Panc1 (cell line): ENCODE measurements at regions not wholly inside any gene's neighbourhood (a gene's known extent, or its start where the extent isn't known, plus 50 kb on each side); places are given as distances from the start of the nearest gene placed in this dataset.

Experiments
- ATAC-seq: fragments of 200-7000 bp; cut with Tn5 transposase; 2 replicates; pipeline ENCODE4 v1.9.1; 2020; ENCODE audit warnings: mild to moderate bottlenecking, moderate library complexity
- BruUV-seq: library from RNA; stranded (reverse); fragments of 400-500 nt; replicated peaks from 2 replicates; lab custom pipeline; 2021; lab: Mats Ljungman, UMichigan
- CTCF ChIA-PET: fragments of 300-600 bp; sonication (Branson Sonifier 250); formaldehyde crosslinking; loops from one replicate; lab custom pipeline; 2022; ENCODE audit warnings: antibody characterized with exemption; lab: Charles Lee
- POLR2A ChIA-PET: fragments of 300-600 bp; sonication (Branson Sonifier 250); formaldehyde crosslinking; loops from one replicate; lab custom pipeline; 2022; ENCODE audit warnings: antibody characterized with exemption; lab: Charles Lee
- DNase-seq: peaks from one replicate; pipeline ENCODE4 v3.0.0-alpha.2; 2010; ENCODE audit warnings: low read depth, low spot score
- H3K27ac ChIP-seq: 2 replicates; pipeline ENCODE4 v1.5.1; 2011; ENCODE audit warnings: mild to moderate bottlenecking, low read length, inconsistent platforms
- H3K27me3 ChIP-seq: fragments of 200-500 bp; sonication (Bioruptor generic); 2 replicates; pipeline ENCODE4 v1.6.0; 2014; ENCODE audit warnings: low read length, inconsistent platforms; ENCODE audit not compliant: control insufficient read depth, insufficient read depth
- H3K36me3 ChIP-seq: fragments of 200-500 bp; sonication (Bioruptor generic); 2 replicates; pipeline ENCODE4 v1.5.1; 2014; ENCODE audit warnings: inconsistent platforms, mild to moderate bottlenecking, low read length, moderate library complexity; ENCODE audit not compliant: control insufficient read depth, insufficient read depth
- H3K4me1 ChIP-seq: 2 replicates; pipeline ENCODE4 v1.5.1; 2011; ENCODE audit warnings: inconsistent platforms, mild to moderate bottlenecking, low read length, moderate library complexity; ENCODE audit not compliant: control insufficient read depth, insufficient read depth
- H3K4me3 ChIP-seq, 2 experiments: 2 replicates each; pipeline ENCODE4 v1.5.1; 2011 to 2012; ENCODE audit warnings: low read depth in 2 of 2, low read length in 2 of 2, mild to moderate bottlenecking in 2 of 2, inconsistent platforms in 1 of 2, moderate library complexity in 1 of 2
- H3K9me3 ChIP-seq: fragments of 200-500 bp; sonication (Bioruptor generic); 2 replicates; pipeline ENCODE4 v1.5.1; 2014; ENCODE audit warnings: low read depth, mild to moderate bottlenecking, inconsistent platforms, low read length, moderate library complexity; ENCODE audit not compliant: control insufficient read depth, insufficient read depth
- CTCF ChIP-seq: fragments of 450-650 bp; IDR thresholded peaks from 2 replicates; pipeline ENCODE4 v1.5.1; 2017; ENCODE audit warnings: mild to moderate bottlenecking
- POLR2AphosphoS5 ChIP-seq: IDR thresholded peaks from 2 replicates; pipeline ENCODE4 v1.6.1; 2012; ENCODE audit warnings: mild to moderate bottlenecking, low read depth, low read length, moderate library complexity
- REST ChIP-seq, 2 experiments: IDR thresholded peaks; 2 replicates each; pipeline ENCODE4 v1.6.1; 2011 to 2012; ENCODE audit warnings: low read depth in 2 of 2, control low read depth in 1 of 2, low read length in 1 of 2, mild to moderate bottlenecking in 1 of 2, moderate library complexity in 1 of 2; ENCODE audit not compliant: insufficient read depth in 1 of 2
- SIN3A ChIP-seq: IDR thresholded peaks from 2 replicates; pipeline ENCODE4 v1.6.1; 2012; ENCODE audit warnings: low read depth, mild to moderate bottlenecking, low read length, moderate library complexity, borderline replicate concordance; ENCODE audit not compliant: insufficient read depth
- TCF7L2 ChIP-seq: IDR thresholded peaks from 2 replicates; pipeline ENCODE4 v1.6.1; 2011; ENCODE audit warnings: mild to moderate bottlenecking, low read depth, low read length, inconsistent platforms
- in situ Hi-C: cut with HindIII; loops from 2 replicates; pipeline ENCODE4 v1.10.0; 2016; ENCODE audit warnings: low sequenced_read_pairs, low pct_unique_long_range_greater_than_20kb
- intact Hi-C: fragments of 100-400 bp; cut with micrococcal nuclease; formaldehyde crosslinking; loops from one replicate; pipeline ENCODE4 v1.10.0; 2022; ENCODE audit not compliant: unreplicated experiment

- no peaks in the 10 kb centered on the region for H3K27me3 ChIP-seq
- H3K9me3 ChIP-seq, result no peaks in the 10 kb centered on the region
- in situ Hi-C loops (no loop called here), intact Hi-C loops (no loop called here)
- no peaks in the 10 kb centered on the region for H3K36me3 ChIP-seq
- DNase-seq, result no peak
- BruUV-seq, result no TSS peak
- ATAC-seq, result no peak
- no peak overlapping the region for H3K27ac ChIP-seq
- POLR2A ChIA-PET, result no interaction called here
- CTCF ChIA-PET, result no interaction called here
- no peaks in the 10 kb centered on the region for H3K4me1 ChIP-seq
- no peak for TF ChIP-seq CTCF
- no peak for TF ChIP-seq TCF7L2
- TF ChIP-seq REST (IDR thresholded peaks at IDR 0.05; ENCODE audit: insufficient read depth in 1 of 2, low read depth in 2 of 2, low read length in 1 of 2), result no peak
- TF ChIP-seq SIN3A, result no peak
- TF ChIP-seq POLR2AphosphoS5, result no peak
- H3K4me3 ChIP-seq, result no peak overlapping the region
These were observed 331.6 kb upstream of the ANO5 start for GRCh38 chr11:21861314-21861713.

- in situ Hi-C loops (no loop called here), intact Hi-C loops (no loop called here)
- no peak for DNase-seq
- H3K36me3 ChIP-seq, result no peaks in the 10 kb centered on the region
- no peaks in the 10 kb centered on the region for H3K27me3 ChIP-seq
- H3K4me3 ChIP-seq, result no peak overlapping the region
- TF ChIP-seq SIN3A (no peak), REST (IDR thresholded peaks at IDR 0.05; ENCODE audit: insufficient read depth in 1 of 2, low read depth in 2 of 2, low read length in 1 of 2) (no peak)
- no peaks in the 10 kb centered on the region for H3K4me1 ChIP-seq
- ChIA-PET POLR2A (no interaction called here), CTCF (no interaction called here)
- BruUV-seq, result no TSS peak
- no peak for ATAC-seq
- no peak overlapping the region for H3K27ac ChIP-seq
- no peaks in the 10 kb centered on the region for H3K9me3 ChIP-seq
These were observed 327.3 kb upstream of the ANO5 start for GRCh38 chr11:21865541-21865940.
